Right lobe of liver (tissue), 6 donors: ENCODE measurements at regions not wholly inside any gene's neighbourhood (a gene's known extent, or its start where the extent isn't known, plus 50 kb on each side); places are given as distances from the start of the nearest gene placed in this dataset.

ENCODE experiments used
- ATAC-seq, 4 donors: fragments of 200-7000 bp; cut with Tn5 transposase; one replicate each; pipeline ENCODE4 v1.9.1; 2020; ENCODE audit warnings: mild to moderate bottlenecking in 4 of 4, moderate library complexity in 4 of 4
- DNase-seq, 3 donors: peaks; one replicate each; pipeline ENCODE4 v3.0.0-alpha.2; 2020
- H3K27ac ChIP-seq, 3 donors: fragments of 200-600 bp; one replicate each; pipeline ENCODE4 v1.8.0; 2022
- H3K27me3 ChIP-seq, 2 donors: fragments of 200-600 bp; one replicate each; pipeline ENCODE4 v1.8.0; 2022
- H3K36me3 ChIP-seq, 4 donors: fragments of 200-600 bp; sonication (generic) in 1 of 4; one replicate each; pipeline versions ENCODE4 v1.5.1 to v1.8.0; 2017 to 2022; ENCODE audit warnings: control low read depth in 1 of 4
- H3K4me1 ChIP-seq, 4 donors: fragments of 200-600 bp; sonication (generic) in 1 of 4; one replicate each; pipeline versions ENCODE4 v1.5.1 to v1.8.0; 2017 to 2022; ENCODE audit warnings: control low read depth in 1 of 4
- H3K4me3 ChIP-seq, 3 donors: fragments of 200-600 bp; one replicate each; pipeline ENCODE4 v1.8.0; 2022
- H3K9me3 ChIP-seq, 4 donors: fragments of 200-600 bp; sonication (generic) in 1 of 4; one replicate each; pipeline versions ENCODE4 v1.5.1 to v1.8.0; 2017 to 2022; ENCODE audit warnings: control low read depth in 1 of 4
- CTCF ChIP-seq, 4 donors: fragments of 200-600 bp in 3 of 4; fragments of 450-650 bp in 1 of 4; IDR thresholded peaks; one replicate each; pipeline versions ENCODE4 v1.5.1 to v1.8.0; 2016 to 2022; ENCODE audit warnings: antibody characterized with exemption in 4 of 4, mild to moderate bottlenecking in 2 of 4
- POLR2A ChIP-seq: fragments of 450-650 bp; IDR thresholded peaks from one replicate; pipeline ENCODE4 v1.6.1; 2017; ENCODE audit warnings: antibody characterized with exemption, mild to moderate bottlenecking
- WGBS: methylation state at CpG from one replicate; pipeline ENCODE4 v1.1.6; 2018; ENCODE audit warnings: low coverage, low lambda C conversion rate; ENCODE audit not compliant: insufficient coverage; ENCODE audit errors: missing lambda C conversion rate; 5-methylcytosine and 5-hydroxymethylcytosine counted together
- intact Hi-C, 2 donors: fragments of 100-400 bp; cut with DNase I; formaldehyde crosslinking; loops; one replicate each; pipeline versions ENCODE4 v1.11.2 to v1.14.1; 2022
- donor health status: DM: no; HTN: yes; CAD: no.
- donor health status: DM: no; HTN: no; CAD: no.
- donor health status: DM: no; HTN: no; CAD: no.
- donor health status: DM: no; HTN: yes; CAD: no.
- donor health status: DM: no; HTN: yes; CAD: no.

GRCh38 chr5:29061381-29061780, 2023.0 kb upstream of the CDH9 start:
- ATAC-seq, result no peak
- TF ChIP-seq POLR2A (no peak), CTCF (IDR thresholded peaks at IDR 0.05) (no peak)
- H3K36me3 ChIP-seq, result no peaks in the 10 kb centered on the region
- DNase-seq, result no peak
- no peaks in the 10 kb centered on the region for H3K27me3 ChIP-seq
- intact Hi-C loops, result no loop called here
- no peak overlapping the region for H3K4me3 ChIP-seq
- H3K27ac ChIP-seq, result no peak overlapping the region
- no peaks in the 10 kb centered on the region for H3K4me1 ChIP-seq
- no peaks in the 10 kb centered on the region for H3K9me3 ChIP-seq
- WGBS, result 43% methylated on average over 1 of the region's 1 CpG

DNA sequence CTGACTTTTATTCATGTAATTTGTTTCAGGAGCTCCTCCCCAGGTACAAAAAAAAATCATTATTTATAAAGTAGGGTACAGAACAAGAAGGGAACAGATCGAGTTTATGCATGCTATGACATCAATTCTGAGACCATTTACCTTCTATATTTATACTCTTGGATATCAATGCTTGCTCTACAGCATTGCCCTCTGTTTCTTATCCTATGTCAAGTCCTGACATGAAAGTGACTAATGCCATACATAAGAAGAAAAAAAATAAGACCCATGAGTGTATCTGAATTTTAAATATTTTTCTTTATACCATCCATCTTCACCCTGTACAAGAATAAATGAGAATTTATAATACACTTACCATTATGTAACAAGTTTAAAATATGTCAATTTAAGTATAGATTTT, 2016.3 kb upstream of the CDH9 start:
- Histone ChIP-seq H3K27me3 (no peaks in the 10 kb centered on the region), H3K4me3 (no peak overlapping the region), H3K9me3 (no peaks in the 10 kb centered on the region), H3K36me3 (no peaks in the 10 kb centered on the region), H3K27ac (no peak overlapping the region), H3K4me1 (no peaks in the 10 kb centered on the region)
- intact Hi-C loops, result no loop called here
- no peak for TF ChIP-seq CTCF (IDR thresholded peaks at IDR 0.05)
- no peak for TF ChIP-seq POLR2A
- WGBS, result 30% methylated on average over 1 of the region's 1 CpG
- ATAC-seq (no peak), DNase-seq (no peak)

GRCh38 chr5:29054282-29054681, 2015.9 kb upstream of the CDH9 start:
- intact Hi-C loops, result no loop called here
- TF ChIP-seq CTCF (IDR thresholded peaks at IDR 0.05) (no peak), POLR2A (no peak)
- 0% methylated on average over 1 of the region's 1 CpG for WGBS

GRCh38 chr5:29051509-29051908, 2013.1 kb upstream of the CDH9 start:
- DNase-seq (no peak), ATAC-seq (no peak)
- H3K36me3 ChIP-seq, result no peaks in the 10 kb centered on the region
- no peak overlapping the region for H3K27ac ChIP-seq
- intact Hi-C loops, result no loop called here
- H3K9me3 ChIP-seq, result no peaks in the 10 kb centered on the region
- no peaks in the 10 kb centered on the region for H3K27me3 ChIP-seq
- H3K4me3 ChIP-seq, result no peak overlapping the region
- 21% methylated on average over 4 of the region's 4 CpGs for WGBS
- H3K4me1 ChIP-seq, result no peaks in the 10 kb centered on the region
- TF ChIP-seq POLR2A, result no peak
- no peak for TF ChIP-seq CTCF (IDR thresholded peaks at IDR 0.05)

More at GRCh38 chr5:29054282-29054681, 2015.9 kb upstream of the CDH9 start:
- Histone ChIP-seq H3K4me3 (no peak overlapping the region), H3K36me3 (no peaks in the 10 kb centered on the region), H3K27ac (no peak overlapping the region), H3K4me1 (no peaks in the 10 kb centered on the region), H3K27me3 (no peaks in the 10 kb centered on the region), H3K9me3 (no peaks in the 10 kb centered on the region)
- DNase-seq (no peak), ATAC-seq (no peak)

GRCh38 chr5:29042152-29042551, 2003.8 kb upstream of the CDH9 start:
- no peaks in the 10 kb centered on the region for H3K27me3 ChIP-seq
- no peak overlapping the region for H3K4me3 ChIP-seq
- no peaks in the 10 kb centered on the region for H3K4me1 ChIP-seq
- no peaks in the 10 kb centered on the region for H3K9me3 ChIP-seq
- 33% methylated on average over 3 of the region's 4 CpGs for whole genome bisulfite sequencing
- H3K36me3 ChIP-seq, result no peaks in the 10 kb centered on the region
- no peak overlapping the region for H3K27ac ChIP-seq
- DNase-seq, result no peak
- intact Hi-C loops, result no loop called here
- ATAC-seq, result no peak
- TF ChIP-seq CTCF (IDR thresholded peaks at IDR 0.05), result no peak
- TF ChIP-seq POLR2A, result no peak
